ENCODE measurements at regions not wholly inside any gene's neighbourhood (a gene's known extent, or its start where the extent isn't known, plus 50 kb on each side); places are given as distances from the start of the nearest gene placed in this dataset.

DNA sequence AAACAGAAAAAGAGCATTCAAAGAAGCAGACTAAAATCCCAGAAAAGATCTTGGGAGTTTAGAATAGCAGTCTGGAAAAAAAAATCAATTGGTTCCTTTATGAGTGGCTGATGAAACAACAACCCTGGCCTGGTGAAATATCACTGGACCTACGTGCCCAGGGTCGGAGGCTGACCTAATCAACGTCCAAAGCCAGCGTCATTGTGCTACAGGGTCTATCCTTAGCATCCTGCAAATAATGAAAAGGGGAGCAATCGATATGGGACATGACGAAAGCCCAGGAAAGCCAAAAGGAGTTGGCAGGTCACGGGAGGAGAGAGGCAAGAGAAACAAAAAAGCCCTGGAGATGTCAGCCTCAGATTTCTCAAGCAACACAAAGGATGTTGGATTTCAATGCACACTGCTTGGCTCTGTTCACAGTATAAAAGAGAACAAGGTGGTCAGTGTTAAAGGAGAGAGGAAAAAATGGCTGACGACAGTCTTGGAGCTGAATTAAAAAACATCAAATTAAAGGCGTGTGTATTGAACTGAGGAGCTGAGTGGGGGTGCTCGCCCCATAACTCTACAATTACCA is 148.8 kb downstream of the BLID start:
- TF ChIP-seq POLR2AphosphoS5 (IDR thresholded peaks at IDR 0.05; ENCODE audit: low read depth, low read length) (no peak), POLR2A (IDR thresholded peaks at IDR 0.05; ENCODE audit: low read depth, low read length) (no peak)
